GM23338 (cell line): ENCODE measurements at regions not wholly inside any gene's neighbourhood (a gene's known extent, or its start where the extent isn't known, plus 50 kb on each side); places are given as distances from the start of the nearest gene placed in this dataset.

Experiments
- ATAC-seq: fragments of 200-7000 bp; cut with Tn5 transposase; 3 replicates; pipeline ENCODE4 v1.9.1; 2020
- DNase-seq: peaks from one replicate; pipeline ENCODE4 v3.0.0-alpha.2; 2015; ENCODE audit warnings: low spot score
- H2AFZ ChIP-seq: fragments of 200-600 bp; sonication (generic); 2 replicates; pipeline ENCODE4 v1.8.0; 2016; ENCODE audit warnings: antibody characterized with exemption, mild to moderate bottlenecking, moderate library complexity
- H3F3A ChIP-seq: fragments of 200-600 bp; sonication (generic); replicated peaks from 2 replicates; pipeline ENCODE4 v1.8.0; 2017; ENCODE audit warnings: antibody characterized with exemption, mixed run types, low read depth
- H3K27ac ChIP-seq: fragments of 200-600 bp; sonication (generic); 2 replicates; pipeline ENCODE4 v1.6.1; 2016; ENCODE audit warnings: low read depth
- H3K27me3 ChIP-seq: fragments of 200-600 bp; sonication (generic); 2 replicates; pipeline ENCODE4 v1.8.0; 2016; ENCODE audit warnings: mild to moderate bottlenecking, mixed run types, moderate library complexity; ENCODE audit not compliant: insufficient read depth
- H3K36me3 ChIP-seq: fragments of 200-600 bp; sonication (generic); 2 replicates; pipeline ENCODE4 v1.8.0; 2016; ENCODE audit warnings: mild to moderate bottlenecking; ENCODE audit not compliant: insufficient read depth
- H3K4me1 ChIP-seq: fragments of 200-600 bp; sonication (generic); 2 replicates; pipeline ENCODE4 v1.8.0; 2016; ENCODE audit warnings: mild to moderate bottlenecking, moderate library complexity; ENCODE audit not compliant: insufficient read depth
- H3K4me2 ChIP-seq: fragments of 200-600 bp; sonication (generic); 2 replicates; pipeline ENCODE4 v1.7.1; 2017; ENCODE audit warnings: mixed run types
- H3K4me3 ChIP-seq: fragments of 200-600 bp; sonication (generic); 2 replicates; pipeline ENCODE4 v1.6.1; 2016; ENCODE audit warnings: mixed run types
- H3K79me2 ChIP-seq: fragments of 200-600 bp; sonication (generic); replicated peaks from 2 replicates; pipeline ENCODE4 v1.8.0; 2017; ENCODE audit warnings: mild to moderate bottlenecking; ENCODE audit not compliant: insufficient read depth
- H3K9me2 ChIP-seq: fragments of 200-600 bp; sonication (generic); 2 replicates; pipeline ENCODE4 v1.8.0; 2017; ENCODE audit not compliant: insufficient read depth
- H4K20me1 ChIP-seq: fragments of 200-600 bp; sonication (generic); replicated peaks from 2 replicates; pipeline ENCODE4 v1.8.0; 2017; ENCODE audit warnings: mild to moderate bottlenecking; ENCODE audit not compliant: insufficient read depth
- H3K27ac Mint-ChIP-seq: 2 replicates; pipeline ENCODE4 v1.8.0; 2020; ENCODE audit warnings: inconsistent platforms, mild to moderate bottlenecking, moderate library complexity, mixed read lengths
- H3K27me3 Mint-ChIP-seq: 3 replicates; pipeline ENCODE4 v1.8.0; 2022; ENCODE audit warnings: low read depth, mild to moderate bottlenecking, moderate library complexity, mixed read lengths, inconsistent platforms; ENCODE audit not compliant: insufficient read depth, poor library complexity
- H3K36me3 Mint-ChIP-seq: 3 replicates; pipeline ENCODE4 v1.8.0; 2021; ENCODE audit warnings: low read depth, mild to moderate bottlenecking, inconsistent platforms, moderate library complexity, mixed read lengths
- H3K4me1 Mint-ChIP-seq: 3 replicates; pipeline ENCODE4 v1.8.0; 2020; ENCODE audit warnings: mild to moderate bottlenecking, inconsistent platforms, mixed read lengths
- H3K4me3 Mint-ChIP-seq: 3 replicates; pipeline ENCODE4 v1.8.0; 2021; ENCODE audit warnings: moderate library complexity, mild to moderate bottlenecking, inconsistent platforms, mixed read lengths
- H3K9me3 Mint-ChIP-seq: 3 replicates; pipeline ENCODE4 v1.8.0; 2020; ENCODE audit warnings: moderate library complexity, mild to moderate bottlenecking, inconsistent platforms, mixed read lengths
- CREB1 ChIP-seq: fragments of 250-450 bp; sonication (Bioruptor Pico); IDR thresholded peaks from 2 replicates; pipeline ENCODE4 v1.5.0; 2020; ENCODE audit warnings: low read depth, mild to moderate bottlenecking, moderate library complexity
- EZH2phosphoT487 ChIP-seq: fragments of 200-600 bp; sonication (generic); IDR thresholded peaks from one replicate; pipeline ENCODE4 v1.8.1; 2018; ENCODE audit warnings: antibody characterized with exemption; ENCODE audit not compliant: unreplicated experiment
- JUNB ChIP-seq: IDR thresholded peaks from one replicate; pipeline ENCODE4 v1.6.1; 2016; ENCODE audit warnings: antibody characterized with exemption; ENCODE audit not compliant: unreplicated experiment
- POLR2AphosphoS5 ChIP-seq: IDR thresholded peaks from 2 replicates; pipeline ENCODE4 v1.6.1; 2016; ENCODE audit warnings: antibody characterized with exemption, low read depth
- STAT1 ChIP-seq: IDR thresholded peaks from one replicate; pipeline ENCODE4 v1.6.1; 2016; ENCODE audit warnings: antibody characterized with exemption; ENCODE audit not compliant: unreplicated experiment
- ZNF114 ChIP-seq: fragments of 250-450 bp; sonication (Bioruptor Pico); IDR thresholded peaks from 2 replicates; pipeline ENCODE4 v1.5.0; 2020; ENCODE audit warnings: mild to moderate bottlenecking, moderate library complexity
- ZNF331 ChIP-seq: fragments of 250-450 bp; sonication (Bioruptor Pico); IDR thresholded peaks from 2 replicates; pipeline ENCODE4 v1.5.0; 2020; ENCODE audit warnings: low read depth, mild to moderate bottlenecking, moderate library complexity
- TF ChIP-seq, protein P1 (sequence below): IDR thresholded peaks from 2 replicates; pipeline ENCODE4 v1.6.1; 2016; ENCODE audit warnings: antibody characterized with exemption
- TF ChIP-seq, protein P2 (sequence below): IDR thresholded peaks from one replicate; pipeline ENCODE4 v1.6.1; 2018; ENCODE audit warnings: antibody characterized with exemption; ENCODE audit not compliant: unreplicated experiment
- TF ChIP-seq, protein P3 (sequence below): fragments of 250-450 bp; sonication (Bioruptor Pico); IDR thresholded peaks from 2 replicates; pipeline ENCODE4 v1.5.0; 2020; ENCODE audit warnings: mild to moderate bottlenecking, moderate library complexity
- TF ChIP-seq, protein P4 (sequence below), 2 experiments: fragments of 200-600 bp in 1 of 2; sonication (generic) in 1 of 2; conservative IDR thresholded peaks; 2 replicates each; pipeline versions ENCODE4 v1.5.1 to v1.6.1; 2016 to 2017; ENCODE audit warnings: antibody characterized with exemption in 2 of 2, low read depth in 2 of 2, mild to moderate bottlenecking in 2 of 2, moderate library complexity in 1 of 2

DNA sequence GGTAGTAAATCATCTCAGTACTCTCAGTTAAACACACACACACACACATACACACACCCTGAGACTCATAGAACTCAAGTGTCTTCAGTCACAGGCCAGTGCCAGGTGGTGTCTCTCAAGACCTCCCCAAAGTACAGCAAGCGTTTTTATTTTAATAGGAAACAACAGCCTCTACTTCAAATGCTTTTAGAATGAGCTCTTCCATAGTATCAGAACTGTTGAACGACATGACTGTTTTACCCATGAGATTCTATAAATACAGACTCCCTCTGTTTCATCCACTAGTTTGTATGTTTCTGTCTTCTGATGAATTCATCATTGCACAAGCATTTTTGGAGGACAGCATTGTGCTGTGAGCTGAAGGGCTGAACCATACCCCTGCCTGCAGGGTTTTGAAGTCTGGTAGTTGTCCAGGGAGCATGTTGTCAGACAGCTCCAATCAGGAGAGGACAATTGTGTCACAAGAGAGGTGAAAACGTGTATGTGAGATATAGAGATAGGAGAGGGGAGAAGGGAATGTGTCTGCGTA is 201.0 kb upstream of the BCL6 start (continued):
- TF ChIP-seq, protein P1, sequence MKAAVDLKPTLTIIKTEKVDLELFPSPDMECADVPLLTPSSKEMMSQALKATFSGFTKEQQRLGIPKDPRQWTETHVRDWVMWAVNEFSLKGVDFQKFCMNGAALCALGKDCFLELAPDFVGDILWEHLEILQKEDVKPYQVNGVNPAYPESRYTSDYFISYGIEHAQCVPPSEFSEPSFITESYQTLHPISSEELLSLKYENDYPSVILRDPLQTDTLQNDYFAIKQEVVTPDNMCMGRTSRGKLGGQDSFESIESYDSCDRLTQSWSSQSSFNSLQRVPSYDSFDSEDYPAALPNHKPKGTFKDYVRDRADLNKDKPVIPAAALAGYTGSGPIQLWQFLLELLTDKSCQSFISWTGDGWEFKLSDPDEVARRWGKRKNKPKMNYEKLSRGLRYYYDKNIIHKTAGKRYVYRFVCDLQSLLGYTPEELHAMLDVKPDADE = no peak
- TF ChIP-seq POLR2AphosphoS5 = no peak

DNA sequence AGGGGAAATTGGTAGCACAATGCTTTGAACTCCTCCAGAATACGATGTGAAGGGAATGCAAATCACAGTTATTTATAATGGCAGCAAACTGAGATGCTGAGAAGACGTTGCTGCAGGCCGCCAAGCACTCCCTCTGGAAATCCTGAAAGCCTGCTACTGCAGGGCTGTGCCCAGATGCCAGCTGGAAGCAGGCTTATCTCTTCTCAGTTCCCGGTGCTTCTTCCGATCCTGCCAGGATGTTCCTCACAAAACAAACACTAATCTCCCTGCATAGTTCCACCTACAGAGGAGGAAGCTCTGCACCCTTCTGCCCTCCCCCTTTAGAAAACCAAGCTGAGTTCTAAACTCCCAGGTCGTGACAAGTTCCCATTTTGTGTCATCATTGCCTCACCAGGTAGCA is 201.7 kb upstream of the BCL6 start:
- H3K27me3 Mint-ChIP-seq = peaks cover 4% of the 10 kb centered on the region
- TF ChIP-seq, protein P2, sequence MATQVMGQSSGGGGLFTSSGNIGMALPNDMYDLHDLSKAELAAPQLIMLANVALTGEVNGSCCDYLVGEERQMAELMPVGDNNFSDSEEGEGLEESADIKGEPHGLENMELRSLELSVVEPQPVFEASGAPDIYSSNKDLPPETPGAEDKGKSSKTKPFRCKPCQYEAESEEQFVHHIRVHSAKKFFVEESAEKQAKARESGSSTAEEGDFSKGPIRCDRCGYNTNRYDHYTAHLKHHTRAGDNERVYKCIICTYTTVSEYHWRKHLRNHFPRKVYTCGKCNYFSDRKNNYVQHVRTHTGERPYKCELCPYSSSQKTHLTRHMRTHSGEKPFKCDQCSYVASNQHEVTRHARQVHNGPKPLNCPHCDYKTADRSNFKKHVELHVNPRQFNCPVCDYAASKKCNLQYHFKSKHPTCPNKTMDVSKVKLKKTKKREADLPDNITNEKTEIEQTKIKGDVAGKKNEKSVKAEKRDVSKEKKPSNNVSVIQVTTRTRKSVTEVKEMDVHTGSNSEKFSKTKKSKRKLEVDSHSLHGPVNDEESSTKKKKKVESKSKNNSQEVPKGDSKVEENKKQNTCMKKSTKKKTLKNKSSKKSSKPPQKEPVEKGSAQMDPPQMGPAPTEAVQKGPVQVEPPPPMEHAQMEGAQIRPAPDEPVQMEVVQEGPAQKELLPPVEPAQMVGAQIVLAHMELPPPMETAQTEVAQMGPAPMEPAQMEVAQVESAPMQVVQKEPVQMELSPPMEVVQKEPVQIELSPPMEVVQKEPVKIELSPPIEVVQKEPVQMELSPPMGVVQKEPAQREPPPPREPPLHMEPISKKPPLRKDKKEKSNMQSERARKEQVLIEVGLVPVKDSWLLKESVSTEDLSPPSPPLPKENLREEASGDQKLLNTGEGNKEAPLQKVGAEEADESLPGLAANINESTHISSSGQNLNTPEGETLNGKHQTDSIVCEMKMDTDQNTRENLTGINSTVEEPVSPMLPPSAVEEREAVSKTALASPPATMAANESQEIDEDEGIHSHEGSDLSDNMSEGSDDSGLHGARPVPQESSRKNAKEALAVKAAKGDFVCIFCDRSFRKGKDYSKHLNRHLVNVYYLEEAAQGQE = no peak
- TF ChIP-seq, protein P3, sequence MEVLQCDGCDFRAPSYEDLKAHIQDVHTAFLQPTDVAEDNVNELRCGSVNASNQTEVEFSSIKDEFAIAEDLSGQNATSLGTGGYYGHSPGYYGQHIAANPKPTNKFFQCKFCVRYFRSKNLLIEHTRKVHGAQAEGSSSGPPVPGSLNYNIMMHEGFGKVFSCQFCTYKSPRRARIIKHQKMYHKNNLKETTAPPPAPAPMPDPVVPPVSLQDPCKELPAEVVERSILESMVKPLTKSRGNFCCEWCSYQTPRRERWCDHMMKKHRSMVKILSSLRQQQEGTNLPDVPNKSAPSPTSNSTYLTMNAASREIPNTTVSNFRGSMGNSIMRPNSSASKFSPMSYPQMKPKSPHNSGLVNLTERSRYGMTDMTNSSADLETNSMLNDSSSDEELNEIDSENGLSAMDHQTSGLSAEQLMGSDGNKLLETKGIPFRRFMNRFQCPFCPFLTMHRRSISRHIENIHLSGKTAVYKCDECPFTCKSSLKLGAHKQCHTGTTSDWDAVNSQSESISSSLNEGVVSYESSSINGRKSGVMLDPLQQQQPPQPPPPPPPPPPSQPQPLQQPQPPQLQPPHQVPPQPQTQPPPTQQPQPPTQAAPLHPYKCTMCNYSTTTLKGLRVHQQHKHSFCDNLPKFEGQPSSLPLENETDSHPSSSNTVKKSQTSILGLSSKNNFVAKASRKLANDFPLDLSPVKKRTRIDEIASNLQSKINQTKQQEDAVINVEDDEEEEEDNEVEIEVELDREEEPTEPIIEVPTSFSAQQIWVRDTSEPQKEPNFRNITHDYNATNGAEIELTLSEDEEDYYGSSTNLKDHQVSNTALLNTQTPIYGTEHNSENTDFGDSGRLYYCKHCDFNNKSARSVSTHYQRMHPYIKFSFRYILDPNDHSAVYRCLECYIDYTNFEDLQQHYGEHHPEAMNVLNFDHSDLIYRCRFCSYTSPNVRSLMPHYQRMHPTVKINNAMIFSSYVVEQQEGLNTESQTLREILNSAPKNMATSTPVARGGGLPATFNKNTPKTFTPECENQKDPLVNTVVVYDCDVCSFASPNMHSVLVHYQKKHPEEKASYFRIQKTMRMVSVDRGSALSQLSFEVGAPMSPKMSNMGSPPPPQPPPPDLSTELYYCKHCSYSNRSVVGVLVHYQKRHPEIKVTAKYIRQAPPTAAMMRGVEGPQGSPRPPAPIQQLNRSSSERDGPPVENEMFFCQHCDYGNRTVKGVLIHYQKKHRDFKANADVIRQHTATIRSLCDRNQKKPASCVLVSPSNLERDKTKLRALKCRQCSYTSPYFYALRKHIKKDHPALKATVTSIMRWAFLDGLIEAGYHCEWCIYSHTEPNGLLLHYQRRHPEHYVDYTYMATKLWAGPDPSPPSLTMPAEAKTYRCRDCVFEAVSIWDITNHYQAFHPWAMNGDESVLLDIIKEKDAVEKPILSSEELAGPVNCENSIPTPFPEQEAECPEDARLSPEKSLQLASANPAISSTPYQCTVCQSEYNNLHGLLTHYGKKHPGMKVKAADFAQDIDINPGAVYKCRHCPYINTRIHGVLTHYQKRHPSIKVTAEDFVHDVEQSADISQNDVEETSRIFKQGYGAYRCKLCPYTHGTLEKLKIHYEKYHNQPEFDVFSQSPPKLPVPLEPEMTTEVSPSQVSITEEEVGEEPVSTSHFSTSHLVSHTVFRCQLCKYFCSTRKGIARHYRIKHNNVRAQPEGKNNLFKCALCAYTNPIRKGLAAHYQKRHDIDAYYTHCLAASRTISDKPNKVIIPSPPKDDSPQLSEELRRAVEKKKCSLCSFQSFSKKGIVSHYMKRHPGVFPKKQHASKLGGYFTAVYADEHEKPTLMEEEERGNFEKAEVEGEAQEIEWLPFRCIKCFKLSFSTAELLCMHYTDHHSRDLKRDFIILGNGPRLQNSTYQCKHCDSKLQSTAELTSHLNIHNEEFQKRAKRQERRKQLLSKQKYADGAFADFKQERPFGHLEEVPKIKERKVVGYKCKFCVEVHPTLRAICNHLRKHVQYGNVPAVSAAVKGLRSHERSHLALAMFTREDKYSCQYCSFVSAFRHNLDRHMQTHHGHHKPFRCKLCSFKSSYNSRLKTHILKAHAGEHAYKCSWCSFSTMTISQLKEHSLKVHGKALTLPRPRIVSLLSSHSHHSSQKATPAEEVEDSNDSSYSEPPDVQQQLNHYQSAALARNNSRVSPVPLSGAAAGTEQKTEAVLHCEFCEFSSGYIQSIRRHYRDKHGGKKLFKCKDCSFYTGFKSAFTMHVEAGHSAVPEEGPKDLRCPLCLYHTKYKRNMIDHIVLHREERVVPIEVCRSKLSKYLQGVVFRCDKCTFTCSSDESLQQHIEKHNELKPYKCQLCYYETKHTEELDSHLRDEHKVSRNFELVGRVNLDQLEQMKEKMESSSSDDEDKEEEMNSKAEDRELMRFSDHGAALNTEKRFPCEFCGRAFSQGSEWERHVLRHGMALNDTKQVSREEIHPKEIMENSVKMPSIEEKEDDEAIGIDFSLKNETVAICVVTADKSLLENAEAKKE (CRISPR knock-in tag) = no peak
- TF ChIP-seq CREB1 (CRISPR knock-in tag) = no peak
- no peak for TF ChIP-seq JUNB
- TF ChIP-seq, protein P4, sequence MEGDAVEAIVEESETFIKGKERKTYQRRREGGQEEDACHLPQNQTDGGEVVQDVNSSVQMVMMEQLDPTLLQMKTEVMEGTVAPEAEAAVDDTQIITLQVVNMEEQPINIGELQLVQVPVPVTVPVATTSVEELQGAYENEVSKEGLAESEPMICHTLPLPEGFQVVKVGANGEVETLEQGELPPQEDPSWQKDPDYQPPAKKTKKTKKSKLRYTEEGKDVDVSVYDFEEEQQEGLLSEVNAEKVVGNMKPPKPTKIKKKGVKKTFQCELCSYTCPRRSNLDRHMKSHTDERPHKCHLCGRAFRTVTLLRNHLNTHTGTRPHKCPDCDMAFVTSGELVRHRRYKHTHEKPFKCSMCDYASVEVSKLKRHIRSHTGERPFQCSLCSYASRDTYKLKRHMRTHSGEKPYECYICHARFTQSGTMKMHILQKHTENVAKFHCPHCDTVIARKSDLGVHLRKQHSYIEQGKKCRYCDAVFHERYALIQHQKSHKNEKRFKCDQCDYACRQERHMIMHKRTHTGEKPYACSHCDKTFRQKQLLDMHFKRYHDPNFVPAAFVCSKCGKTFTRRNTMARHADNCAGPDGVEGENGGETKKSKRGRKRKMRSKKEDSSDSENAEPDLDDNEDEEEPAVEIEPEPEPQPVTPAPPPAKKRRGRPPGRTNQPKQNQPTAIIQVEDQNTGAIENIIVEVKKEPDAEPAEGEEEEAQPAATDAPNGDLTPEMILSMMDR (conservative IDR thresholded peaks at IDR 0.05; ENCODE audit: low read depth in 2 of 2) = no peak
- no peak for TF ChIP-seq ZNF331 (CRISPR knock-in tag)
- TF ChIP-seq, protein P1 = no peak
- no peak for TF ChIP-seq ZNF114 (CRISPR knock-in tag)
- no peak for TF ChIP-seq STAT1
- TF ChIP-seq EZH2phosphoT487 = no peak

More for the DNA sequence above, 201.7 kb upstream of the BCL6 start:
- ATAC-seq (no peak), DNase-seq (no peak)
- Mint-ChIP-seq H3K36me3 (no peaks in the 10 kb centered on the region), H3K4me1 (no peaks in the 10 kb centered on the region; the same call in 2 of the 3 replicates), H3K27ac (no peak overlapping the region), H3K4me3 (no peak overlapping the region), H3K9me3 (no peaks in the 10 kb centered on the region)
- no peak overlapping the region for H3K27ac ChIP-seq
- H3K4me2 ChIP-seq = no peak overlapping the region
- 0 out of 2 replicates have a peak, but pooled peaks cover 11% of the 10 kb centered on the region for H3K9me2 ChIP-seq
- H3K79me2 ChIP-seq = no peaks in the 10 kb centered on the region
- no peaks in the 10 kb centered on the region for H3F3A ChIP-seq
- H3K36me3 ChIP-seq = no peaks in the 10 kb centered on the region
- H3K4me1 ChIP-seq = peaks cover 8% of the 10 kb centered on the region
- peak overlapping the region; percentile 32; the same call in 1 of the 2 replicates for H2AFZ ChIP-seq
- H3K27me3 ChIP-seq = no peaks in the 10 kb centered on the region
- no peak overlapping the region for H3K4me3 ChIP-seq
- no peaks in the 10 kb centered on the region for H4K20me1 ChIP-seq
